ENCODE measurements at regions not wholly inside any gene's neighbourhood (a gene's known extent, or its start where the extent isn't known, plus 50 kb on each side); places are given as distances from the start of the nearest gene placed in this dataset.

GRCh38 chr5:148950471-148950863 lies 112.4 kb downstream of the SH3TC2 start (continued):
- TF ChIP-seq RNF2 (IDR thresholded peaks at IDR 0.05; ENCODE audit: borderline replicate concordance, low read depth) = no peak
- no peak for TF ChIP-seq RFX5 (IDR thresholded peaks at IDR 0.05)
- TF ChIP-seq POLR2AphosphoS2 (conservative IDR thresholded peaks at IDR 0.05; ENCODE audit: low read length) = no peak
- TF ChIP-seq KDM5A (IDR thresholded peaks at IDR 0.05) = no peak
- no peak for TF ChIP-seq PBX3 (IDR thresholded peaks at IDR 0.05)
- no peak for TF ChIP-seq GATA3 (IDR thresholded peaks at IDR 0.05; ENCODE audit: borderline replicate concordance)
- TF ChIP-seq FOXS1 (CRISPR knock-in tag; IDR thresholded peaks at IDR 0.05) = no peak

- 40% methylated on average over 1 of the region's 1 CpG for WGBS (ENCODE audit: missing lambda C conversion rate)
- ChIA-PET POLR2A (no interaction called here), CTCF (interaction anchor here (0.7 to 1.7 kb wide), 7 partner anchors 7 to 220 kb away, joined by 3 to 7 read pairs (median 4); no protein-coding TSS in a partner anchor)
- ATAC-seq (no peak), DNase-seq (ENCODE audit: low read depth in 1 of 2, low spot score in 1 of 2) (no peak), FAIRE-seq (no peak)
- no peaks in the 10 kb centered on the region for H3K4me1 ChIP-seq
- H3K4me2 ChIP-seq = no peak overlapping the region
- no peaks in the 10 kb centered on the region for H3K9me3 ChIP-seq
- no peak overlapping the region for H3K27ac ChIP-seq
- no peak overlapping the region for H3K4me3 ChIP-seq
- no peak for TF ChIP-seq HOXB13 (CRISPR knock-in tag; IDR thresholded peaks at IDR 0.05; ENCODE audit: low read depth)
- no peak for TF ChIP-seq HDAC2 (IDR thresholded peaks at IDR 0.05)
Observed at GRCh38 chr5:148950892-148951291, 112.0 kb downstream of the SH3TC2 start.

GRCh38 chr5:148951612-148952011 lies 111.2 kb downstream of the SH3TC2 start:
- no peaks in the 10 kb centered on the region for H3K4me1 ChIP-seq
- ATAC-seq (no peak), FAIRE-seq (no peak), DNase-seq (ENCODE audit: low read depth in 1 of 2, low spot score in 1 of 2) (no peak)
- no peak overlapping the region for H3K4me2 ChIP-seq
- H3K4me3 ChIP-seq = no peak overlapping the region
- CTCF ChIA-PET = interaction anchor here (0.8 to 1.7 kb wide), 3 partner anchors 10 to 210 kb away, joined by 3 to 6 read pairs (median 4); no protein-coding TSS in a partner anchor
- no peaks in the 10 kb centered on the region for H3K9me3 ChIP-seq
- WGBS (ENCODE audit: missing lambda C conversion rate) = 64% methylated on average over 3 of the region's 3 CpGs
- POLR2A ChIA-PET = no interaction called here
- TF ChIP-seq MAFK (IDR thresholded peaks at IDR 0.05; ENCODE audit: partially characterized antibody) = no peak
- no peak overlapping the region for H3K27ac ChIP-seq

GRCh38 chr5:148952097-148952867 lies 110.6 kb downstream of the SH3TC2 start:
- Histone ChIP-seq H3K9me3 (no peaks in the 10 kb centered on the region), H3K4me3 (no peak overlapping the region), H3K27ac (no peak overlapping the region), H3K4me2 (no peak overlapping the region), H3K4me1 (no peaks in the 10 kb centered on the region)
- no peak for TF ChIP-seq FOSB (CRISPR knock-in tag; IDR thresholded peaks at IDR 0.05)
- TF ChIP-seq E2F6 (IDR thresholded peaks at IDR 0.05; ENCODE audit: borderline replicate concordance, low read depth) = no peak
- TF ChIP-seq EHMT2 (IDR thresholded peaks at IDR 0.05; ENCODE audit: low read depth) = no peak
- TF ChIP-seq CEBPB (IDR thresholded peaks at IDR 0.05) = no peak
- no peak for TF ChIP-seq KDM1A (IDR thresholded peaks at IDR 0.05; ENCODE audit: low read depth)
- TF ChIP-seq ESRRA (IDR thresholded peaks at IDR 0.05; ENCODE audit: borderline replicate concordance, low read length) = no peak
- TF ChIP-seq POLR2AphosphoS2 (conservative IDR thresholded peaks at IDR 0.05; ENCODE audit: low read length) = no peak
- TF ChIP-seq HMGXB4 (CRISPR knock-in tag; IDR thresholded peaks at IDR 0.05; ENCODE audit: borderline replicate concordance) = no peak
- DNase-seq (ENCODE audit: low read depth in 1 of 2, low spot score in 1 of 2) (no peak), ATAC-seq (no peak), FAIRE-seq (no peak)
- ChIA-PET CTCF (no interaction called here), POLR2A (no interaction called here)
- 47% methylated on average over 8 of the region's 8 CpGs for WGBS (ENCODE audit: missing lambda C conversion rate)

Data from A549 (cell line).